ENCODE measurements at regions not wholly inside any gene's neighbourhood (a gene's known extent, or its start where the extent isn't known, plus 50 kb on each side); places are given as distances from the start of the nearest gene placed in this dataset.

- peaks cover 2% of the 10 kb centered on the region for H3K27me3 ChIP-seq (ENCODE audit: control insufficient read depth, insufficient read depth, low read length)
- TF ChIP-seq CTCF (IDR thresholded peaks at IDR 0.05; ENCODE audit: insufficient read depth, low read length, poor library complexity, severe bottlenecking) = no peak
- DNase-seq (ENCODE audit: low read depth) = no peak
- no peaks in the 10 kb centered on the region for H3K36me3 ChIP-seq (ENCODE audit: control insufficient read depth, insufficient read depth, low read length)
- H3K4me3 ChIP-seq (ENCODE audit: low read depth, low read length) = no peak overlapping the region
These were observed 215.1 kb upstream of the GSE1 start for GRCh38 chr16:85398050-85398451.

GRCh38 chr16:85398688-85399582 lies 214.2 kb upstream of the GSE1 start:
- no peak for TF ChIP-seq CTCF (IDR thresholded peaks at IDR 0.05; ENCODE audit: insufficient read depth, low read length, poor library complexity, severe bottlenecking)
- DNase-seq (ENCODE audit: low read depth) = no peak
- Histone ChIP-seq H3K4me3 (ENCODE audit: low read depth, low read length) (no peak overlapping the region), H3K36me3 (ENCODE audit: control insufficient read depth, insufficient read depth, low read length) (no peaks in the 10 kb centered on the region), H3K27me3 (ENCODE audit: control insufficient read depth, insufficient read depth, low read length) (peaks cover 2% of the 10 kb centered on the region)

- H3K4me3 ChIP-seq (ENCODE audit: low read depth, low read length) = no peak overlapping the region
- DNase-seq (ENCODE audit: low read depth) = no peak
- H3K36me3 ChIP-seq (ENCODE audit: control insufficient read depth, insufficient read depth, low read length) = no peaks in the 10 kb centered on the region
- no peak for TF ChIP-seq CTCF (IDR thresholded peaks at IDR 0.05; ENCODE audit: insufficient read depth, low read length, poor library complexity, severe bottlenecking)
- H3K27me3 ChIP-seq (ENCODE audit: control insufficient read depth, insufficient read depth, low read length) = peaks cover 2% of the 10 kb centered on the region
These were observed 213.4 kb upstream of the GSE1 start for GRCh38 chr16:85399583-85400284.

GRCh38 chr16:85400305-85401205 lies 212.6 kb upstream of the GSE1 start:
- no peak overlapping the region for H3K4me3 ChIP-seq (ENCODE audit: low read depth, low read length)
- H3K36me3 ChIP-seq (ENCODE audit: control insufficient read depth, insufficient read depth, low read length) = no peaks in the 10 kb centered on the region
- no peak for TF ChIP-seq CTCF (IDR thresholded peaks at IDR 0.05; ENCODE audit: insufficient read depth, low read length, poor library complexity, severe bottlenecking)
- no peak for DNase-seq (ENCODE audit: low read depth)
- peaks cover 2% of the 10 kb centered on the region for H3K27me3 ChIP-seq (ENCODE audit: control insufficient read depth, insufficient read depth, low read length)

- Histone ChIP-seq H3K27me3 (ENCODE audit: control insufficient read depth, insufficient read depth, low read length) (peaks cover 2% of the 10 kb centered on the region), H3K4me3 (ENCODE audit: low read depth, low read length) (no peak overlapping the region), H3K36me3 (ENCODE audit: control insufficient read depth, insufficient read depth, low read length) (no peaks in the 10 kb centered on the region)
- no peak for DNase-seq (ENCODE audit: low read depth)
- TF ChIP-seq CTCF (IDR thresholded peaks at IDR 0.05; ENCODE audit: insufficient read depth, low read length, poor library complexity, severe bottlenecking) = no peak
These were observed 211.7 kb upstream of the GSE1 start for GRCh38 chr16:85401370-85401916.

Data from kidney epithelial cell (primary cell).